ENCODE measurements at regions not wholly inside any gene's neighbourhood (a gene's known extent, or its start where the extent isn't known, plus 50 kb on each side); places are given as distances from the start of the nearest gene placed in this dataset.

DNA sequence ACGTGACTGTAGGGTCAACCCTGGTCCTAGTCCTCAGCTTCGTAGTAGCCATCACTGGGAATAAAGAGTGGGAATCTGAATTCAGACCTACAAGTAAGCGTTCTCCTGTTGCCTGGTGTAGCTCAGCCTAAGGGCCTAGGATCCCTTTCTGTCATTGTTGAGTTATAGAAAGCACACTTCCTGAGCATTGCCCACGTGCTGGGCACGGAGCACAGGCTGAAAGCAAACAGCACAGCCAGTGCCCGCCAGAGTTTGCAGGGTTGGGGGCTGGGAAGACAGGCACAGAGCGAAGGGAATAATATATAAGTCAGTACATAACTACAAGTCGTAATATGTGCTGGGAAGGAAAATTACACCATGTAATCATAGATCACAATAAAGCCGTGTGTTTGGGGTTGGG lies 166.3 kb downstream of the TBXT start:
- DNase-seq: no peak
- Histone ChIP-seq H3K27ac (ENCODE audit: low read length) (no peak overlapping the region), H3K9ac (ENCODE audit: low read length) (no peak overlapping the region), H4K20me1 (ENCODE audit: insufficient read depth, low read length) (no peaks in the 10 kb centered on the region), H3K27me3 (replicated peaks; ENCODE audit: insufficient read depth, low read length) (no peaks in the 10 kb centered on the region), H3F3A (ENCODE audit: insufficient read depth, low read length) (no peaks in the 10 kb centered on the region), H2AFZ (ENCODE audit: low read length) (no peak overlapping the region), H3K9me3 (replicated peaks; ENCODE audit: insufficient read depth, low read length) (no peaks in the 10 kb centered on the region), H3K4me3 (ENCODE audit: low read length) (no peak overlapping the region), H3K9me2 (replicated peaks; ENCODE audit: insufficient read depth, low read length) (no peaks in the 10 kb centered on the region), H3K4me1 (ENCODE audit: low read length) (no peaks in the 10 kb centered on the region), H3K79me2 (ENCODE audit: low read length) (no peaks in the 10 kb centered on the region), H3K36me3 (replicated peaks; ENCODE audit: insufficient read depth, low read length) (no peaks in the 10 kb centered on the region), H3K4me2 (ENCODE audit: low read depth, low read length) (no peak overlapping the region)
- TF ChIP-seq EZH2 (optimal IDR thresholded peaks at IDR 0.05; ENCODE audit: low read depth, low read length) (no peak), EZH2phosphoT487 (IDR thresholded peaks at IDR 0.05; ENCODE audit: low read length) (no peak)
- TF ChIP-seq, protein P1, sequence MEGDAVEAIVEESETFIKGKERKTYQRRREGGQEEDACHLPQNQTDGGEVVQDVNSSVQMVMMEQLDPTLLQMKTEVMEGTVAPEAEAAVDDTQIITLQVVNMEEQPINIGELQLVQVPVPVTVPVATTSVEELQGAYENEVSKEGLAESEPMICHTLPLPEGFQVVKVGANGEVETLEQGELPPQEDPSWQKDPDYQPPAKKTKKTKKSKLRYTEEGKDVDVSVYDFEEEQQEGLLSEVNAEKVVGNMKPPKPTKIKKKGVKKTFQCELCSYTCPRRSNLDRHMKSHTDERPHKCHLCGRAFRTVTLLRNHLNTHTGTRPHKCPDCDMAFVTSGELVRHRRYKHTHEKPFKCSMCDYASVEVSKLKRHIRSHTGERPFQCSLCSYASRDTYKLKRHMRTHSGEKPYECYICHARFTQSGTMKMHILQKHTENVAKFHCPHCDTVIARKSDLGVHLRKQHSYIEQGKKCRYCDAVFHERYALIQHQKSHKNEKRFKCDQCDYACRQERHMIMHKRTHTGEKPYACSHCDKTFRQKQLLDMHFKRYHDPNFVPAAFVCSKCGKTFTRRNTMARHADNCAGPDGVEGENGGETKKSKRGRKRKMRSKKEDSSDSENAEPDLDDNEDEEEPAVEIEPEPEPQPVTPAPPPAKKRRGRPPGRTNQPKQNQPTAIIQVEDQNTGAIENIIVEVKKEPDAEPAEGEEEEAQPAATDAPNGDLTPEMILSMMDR (IDR thresholded peaks at IDR 0.05; ENCODE audit: low read length): no peak

DNA sequence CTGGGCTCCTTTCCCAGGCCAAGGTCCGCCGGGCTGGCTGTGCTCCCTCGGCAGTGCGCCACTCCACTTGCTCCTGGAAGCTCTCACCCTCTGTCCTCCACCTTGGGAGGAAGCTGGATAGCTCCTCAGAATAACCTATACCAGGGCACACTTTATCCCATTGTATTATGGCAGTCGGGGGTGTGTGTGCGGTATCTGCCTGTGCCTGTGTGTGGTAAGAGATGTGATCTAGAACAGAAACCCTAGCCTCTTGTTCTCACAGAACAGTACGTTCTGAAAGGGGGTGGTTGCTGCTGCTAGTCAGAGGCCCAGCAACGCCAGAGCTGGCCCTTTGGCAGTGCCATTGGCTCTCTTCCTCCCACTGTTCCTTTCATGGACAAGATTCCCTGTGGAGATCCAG lies 168.4 kb downstream of the TBXT start:
- Histone ChIP-seq H3K36me3 (replicated peaks; ENCODE audit: insufficient read depth, low read length) (no peaks in the 10 kb centered on the region), H3K4me2 (ENCODE audit: low read depth, low read length) (no peak overlapping the region), H3K27me3 (replicated peaks; ENCODE audit: insufficient read depth, low read length) (no peaks in the 10 kb centered on the region), H2AFZ (ENCODE audit: low read length) (no peak overlapping the region), H3K27ac (ENCODE audit: low read length) (no peak overlapping the region), H3K79me2 (ENCODE audit: low read length) (no peaks in the 10 kb centered on the region), H3K4me1 (ENCODE audit: low read length) (no peaks in the 10 kb centered on the region), H3K9me3 (replicated peaks; ENCODE audit: insufficient read depth, low read length) (no peaks in the 10 kb centered on the region), H3K4me3 (ENCODE audit: low read length) (no peak overlapping the region), H3K9me2 (replicated peaks; ENCODE audit: insufficient read depth, low read length) (no peaks in the 10 kb centered on the region), H3F3A (ENCODE audit: insufficient read depth, low read length) (no peaks in the 10 kb centered on the region), H4K20me1 (ENCODE audit: insufficient read depth, low read length) (no peaks in the 10 kb centered on the region), H3K9ac (ENCODE audit: low read length) (no peak overlapping the region)
- DNase-seq: no peak
- TF ChIP-seq EZH2 (optimal IDR thresholded peaks at IDR 0.05; ENCODE audit: low read depth, low read length) (no peak), EZH2phosphoT487 (IDR thresholded peaks at IDR 0.05; ENCODE audit: low read length) (no peak)
- TF ChIP-seq, protein P1 (IDR thresholded peaks at IDR 0.05; ENCODE audit: low read length): no peak

DNA sequence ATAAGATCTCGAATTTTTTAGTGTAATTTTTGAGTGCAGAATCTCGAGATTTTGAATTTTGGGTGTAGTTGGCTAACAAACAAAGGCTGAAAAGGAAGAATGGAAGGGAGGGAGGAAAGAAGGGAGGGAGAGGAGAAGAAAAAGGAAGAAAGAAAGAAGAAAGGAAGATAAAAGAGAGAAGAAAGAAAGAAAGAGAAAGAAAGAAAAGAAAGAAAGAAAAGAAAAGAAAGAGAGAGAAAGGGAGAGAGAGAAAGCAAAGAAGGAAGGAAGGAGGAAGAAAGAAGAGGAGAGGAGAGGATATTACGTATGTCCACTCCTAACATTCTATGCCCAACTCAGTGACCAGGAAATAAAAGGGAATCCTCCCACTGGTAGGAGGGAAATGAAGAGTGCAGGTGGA lies 169.6 kb downstream of the TBXT start:
- Histone ChIP-seq H3K27ac (ENCODE audit: low read length) (no peak overlapping the region), H3K9ac (ENCODE audit: low read length) (no peak overlapping the region), H2AFZ (ENCODE audit: low read length) (no peak overlapping the region), H4K20me1 (ENCODE audit: insufficient read depth, low read length) (no peaks in the 10 kb centered on the region), H3F3A (ENCODE audit: insufficient read depth, low read length) (no peaks in the 10 kb centered on the region), H3K4me3 (ENCODE audit: low read length) (no peak overlapping the region), H3K4me2 (ENCODE audit: low read depth, low read length) (no peak overlapping the region), H3K79me2 (ENCODE audit: low read length) (no peaks in the 10 kb centered on the region), H3K9me2 (replicated peaks; ENCODE audit: insufficient read depth, low read length) (no peaks in the 10 kb centered on the region), H3K36me3 (replicated peaks; ENCODE audit: insufficient read depth, low read length) (no peaks in the 10 kb centered on the region), H3K27me3 (replicated peaks; ENCODE audit: insufficient read depth, low read length) (no peaks in the 10 kb centered on the region), H3K4me1 (ENCODE audit: low read length) (no peaks in the 10 kb centered on the region), H3K9me3 (replicated peaks; ENCODE audit: insufficient read depth, low read length) (no peaks in the 10 kb centered on the region)
- no peak for DNase-seq
- TF ChIP-seq EZH2phosphoT487 (IDR thresholded peaks at IDR 0.05; ENCODE audit: low read length) (no peak), EZH2 (optimal IDR thresholded peaks at IDR 0.05; ENCODE audit: low read depth, low read length) (no peak)
- TF ChIP-seq, protein P1 (IDR thresholded peaks at IDR 0.05; ENCODE audit: low read length): no peak

Measured in MM.1S (cell line).